Heart right ventricle (tissue), 16 donors: ENCODE measurements at regions not wholly inside any gene's neighbourhood (a gene's known extent, or its start where the extent isn't known, plus 50 kb on each side); places are given as distances from the start of the nearest gene placed in this dataset.

Source experiments
- ATAC-seq, 8 donors: fragments of 200-7000 bp; cut with Tn5 transposase; one replicate each; pipeline ENCODE4 v1.9.1; 2020; ENCODE audit warnings: mild to moderate bottlenecking in 8 of 8, moderate library complexity in 8 of 8, moderate number of reproducible peaks in 1 of 8
- DNase-seq, 2 donors: peaks; one replicate each; pipeline ENCODE4 v3.0.0-alpha.2; 2020
- H3K27ac ChIP-seq, 10 donors: fragments of 200-600 bp; sonication (generic) in 2 of 10; one replicate each; pipeline versions ENCODE4 v1.5.0 to v1.8.0; 2020 to 2022; ENCODE audit warnings: mild to moderate bottlenecking in 3 of 10
- H3K27me3 ChIP-seq, 7 donors: fragments of 200-600 bp; one replicate each; pipeline ENCODE4 v1.8.0; 2021 to 2022; ENCODE audit warnings: mild to moderate bottlenecking in 2 of 7
- H3K36me3 ChIP-seq, 9 donors: fragments of 200-600 bp; sonication (generic) in 1 of 9; one replicate each; pipeline versions ENCODE4 v1.5.0 to v1.8.0; 2020 to 2022; ENCODE audit warnings: mild to moderate bottlenecking in 2 of 9
- H3K4me1 ChIP-seq, 9 donors: fragments of 200-600 bp; sonication (generic) in 1 of 9; one replicate each; pipeline versions ENCODE4 v1.5.0 to v1.8.0; 2020 to 2022; ENCODE audit warnings: mild to moderate bottlenecking in 4 of 9
- H3K4me3 ChIP-seq, 10 donors: fragments of 200-600 bp; sonication (generic) in 2 of 10; one replicate each; pipeline versions ENCODE4 v1.5.0 to v1.8.0; 2020 to 2022; ENCODE audit warnings: mild to moderate bottlenecking in 7 of 10, moderate library complexity in 2 of 10
- H3K9me3 ChIP-seq, 11 donors: fragments of 200-600 bp in 10 of 11; sonication (generic) in 2 of 11; one replicate each; pipeline versions ENCODE4 v1.5.0 to v1.8.0; 2013 to 2022; ENCODE audit warnings: mild to moderate bottlenecking in 2 of 11, control low read depth in 1 of 11, moderate library complexity in 1 of 11
- WGBS, 2 donors: extraction: QIAGEN DNeasy Blood & Tissue Kit; methylation state at CpG; one replicate each; pipeline ENCODE4 v1.1.7; 2013; ENCODE audit warnings: inconsistent platforms in 1 of 2; 5-methylcytosine and 5-hydroxymethylcytosine counted together
- intact Hi-C, 10 donors: fragments of 100-400 bp; cut with DNase I; formaldehyde crosslinking; loops; one replicate each; pipeline versions ENCODE4 v1.11.1 to v1.14.2; 2022
- TF ChIP-seq, protein P1 (sequence below), 9 donors: fragments of 200-600 bp; sonication (generic) in 2 of 9; IDR thresholded peaks; one replicate each; pipeline versions ENCODE4 v1.5.0 to v1.8.0; 2021 to 2022; ENCODE audit warnings: antibody characterized with exemption in 9 of 9, mild to moderate bottlenecking in 5 of 9, moderate library complexity in 1 of 9
- donor health status: Arrhythmogenic right ventricular cardiomyopathy.
- donor health status: ischemic (EF 13 %, LVEDD 7.1; RV severe dilation, severe dysfunction).
- donor health status: healthy with polysubstance abuse.
- donor health status: DM: no; HTN: yes; CAD: no.
- donor health status: DM: no; HTN: no; CAD: no.
- donor health status: ischemic (EF 25% LVEDD 6.9; RV normal size, moderate dysfunction).
- donor health status: ischemic (EF 25% LVEDD 5.7; RV mildly dilated, moderate dysfunction).
- donor health status: healthy.
- donor health status: DM: yes; HTN: yes; CAD: no.
- donor health status: Ischemic cardiomyopathy.
- donor health status: ischemic (EF 35%, LVEDD 5.7; RV mildly dilated, moderate dysfunction).
- donor health status: nonischemic (EF 11% LVEDD 7.7; RV severe dilation, severe dysfunction).
- donor health status: DM: yes; HTN: yes; CAD: no.
- donor health status: PGD.
- donor health status: ischemic (EF 29% LVEDD 5.4; RV normal size, mild dysfunction).
- donor health status: nonischemic (EF 23%, LVEDD 6.1; RV moderate dilation, normal function).

DNA sequence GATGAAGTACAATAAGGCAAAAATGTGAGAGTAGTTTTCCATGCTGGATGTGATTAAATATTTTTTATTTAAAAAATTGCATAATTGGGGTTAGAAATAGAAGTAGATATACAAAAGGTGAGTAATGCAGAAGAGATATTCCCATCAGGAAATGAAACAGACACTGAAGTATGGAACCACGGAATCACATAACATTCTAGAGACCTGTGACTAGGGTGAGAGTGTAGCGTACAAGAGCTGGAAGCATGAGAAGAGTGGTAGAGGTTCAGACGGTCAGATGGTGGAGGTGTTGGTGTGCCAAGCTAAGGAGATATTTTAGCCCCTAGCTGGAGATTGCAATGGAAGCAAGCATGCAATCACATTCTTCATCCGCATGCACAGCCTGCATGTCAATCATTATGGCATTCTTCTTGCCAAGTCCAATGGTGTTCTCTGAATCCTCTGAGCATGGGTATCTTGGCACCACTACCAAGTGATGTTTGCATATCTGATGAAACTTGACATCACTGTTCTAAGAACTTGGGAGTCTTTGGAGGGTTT is 587.8 kb downstream of the PSAT1 start:
- Histone ChIP-seq H3K4me1 (no peaks in the 10 kb centered on the region), H3K4me3 (no peak overlapping the region), H3K9me3 (no peaks in the 10 kb centered on the region), H3K27me3 (no peaks in the 10 kb centered on the region), H3K27ac (no peak overlapping the region), H3K36me3 (no peaks in the 10 kb centered on the region)
- intact Hi-C loops = no loop called here
- 87 to 88% methylated on average over 4 of the region's 4 CpGs for WGBS, 2 donors
- DNase-seq (no peak), ATAC-seq (no peak)
- TF ChIP-seq, protein P1, sequence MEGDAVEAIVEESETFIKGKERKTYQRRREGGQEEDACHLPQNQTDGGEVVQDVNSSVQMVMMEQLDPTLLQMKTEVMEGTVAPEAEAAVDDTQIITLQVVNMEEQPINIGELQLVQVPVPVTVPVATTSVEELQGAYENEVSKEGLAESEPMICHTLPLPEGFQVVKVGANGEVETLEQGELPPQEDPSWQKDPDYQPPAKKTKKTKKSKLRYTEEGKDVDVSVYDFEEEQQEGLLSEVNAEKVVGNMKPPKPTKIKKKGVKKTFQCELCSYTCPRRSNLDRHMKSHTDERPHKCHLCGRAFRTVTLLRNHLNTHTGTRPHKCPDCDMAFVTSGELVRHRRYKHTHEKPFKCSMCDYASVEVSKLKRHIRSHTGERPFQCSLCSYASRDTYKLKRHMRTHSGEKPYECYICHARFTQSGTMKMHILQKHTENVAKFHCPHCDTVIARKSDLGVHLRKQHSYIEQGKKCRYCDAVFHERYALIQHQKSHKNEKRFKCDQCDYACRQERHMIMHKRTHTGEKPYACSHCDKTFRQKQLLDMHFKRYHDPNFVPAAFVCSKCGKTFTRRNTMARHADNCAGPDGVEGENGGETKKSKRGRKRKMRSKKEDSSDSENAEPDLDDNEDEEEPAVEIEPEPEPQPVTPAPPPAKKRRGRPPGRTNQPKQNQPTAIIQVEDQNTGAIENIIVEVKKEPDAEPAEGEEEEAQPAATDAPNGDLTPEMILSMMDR (IDR thresholded peaks at IDR 0.05) = no peak

DNA sequence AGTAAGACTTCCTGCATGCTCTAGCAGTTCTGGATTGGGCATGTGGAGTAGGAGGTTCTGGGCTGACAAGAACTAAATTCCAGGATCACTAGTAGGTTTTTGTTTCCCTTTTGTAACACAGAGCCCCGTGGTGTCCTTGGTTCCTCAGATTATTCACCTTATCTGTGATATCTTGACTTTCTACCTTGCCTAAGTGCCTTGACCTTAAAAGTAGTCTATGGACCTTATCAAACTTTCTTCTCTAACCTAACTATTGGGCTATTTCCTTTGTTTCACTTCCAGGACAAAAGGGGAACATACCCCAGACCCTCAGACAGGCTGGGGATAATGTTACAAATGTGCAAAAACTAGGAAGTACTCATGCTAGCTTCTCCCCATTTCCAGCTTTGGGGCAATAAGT is 595.3 kb downstream of the PSAT1 start:
- 47 to 55% methylated on average over 1 of the region's 1 CpG for WGBS, 2 donors
- intact Hi-C loops = no loop called here
- Histone ChIP-seq H3K27me3 (no peaks in the 10 kb centered on the region), H3K27ac (no peak overlapping the region), H3K4me1 (no peaks in the 10 kb centered on the region), H3K36me3 (no peaks in the 10 kb centered on the region), H3K4me3 (no peak overlapping the region), H3K9me3 (peaks cover 0 to 16% (median 0%) of the 10 kb centered on the region in 11 donors)
- ATAC-seq (no peak), DNase-seq (no peak)
- TF ChIP-seq, protein P1 (IDR thresholded peaks at IDR 0.05) = no peak

DNA sequence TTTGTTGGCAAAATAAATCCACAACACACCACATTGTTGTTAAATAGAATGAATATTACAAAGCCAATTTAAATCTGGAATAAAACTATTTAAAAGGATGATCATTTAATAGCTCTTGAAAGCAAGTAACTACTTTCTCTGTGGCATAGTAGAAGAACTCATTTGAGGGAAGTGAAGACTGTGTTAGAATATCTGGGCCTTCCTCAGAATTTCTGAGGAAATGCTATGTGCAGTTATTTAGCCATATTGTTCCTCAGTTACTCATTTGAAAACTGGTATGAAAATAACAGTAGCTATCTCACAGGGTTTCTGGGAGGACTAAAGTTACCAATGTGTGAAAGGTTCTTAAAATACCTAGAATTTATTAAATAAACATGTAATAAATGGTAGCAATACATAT is 595.8 kb downstream of the PSAT1 start:
- ATAC-seq (no peak), DNase-seq (no peak)
- no peaks in the 10 kb centered on the region for H3K4me1 ChIP-seq
- H3K9me3 ChIP-seq = peaks cover 0 to 16% (median 0%) of the 10 kb centered on the region in 11 donors
- H3K4me3 ChIP-seq = no peak overlapping the region
- intact Hi-C loops = no loop called here
- TF ChIP-seq, protein P1 (IDR thresholded peaks at IDR 0.05) = no peak
- H3K27ac ChIP-seq = no peak overlapping the region
- no peaks in the 10 kb centered on the region for H3K27me3 ChIP-seq
- H3K36me3 ChIP-seq = no peaks in the 10 kb centered on the region

DNA sequence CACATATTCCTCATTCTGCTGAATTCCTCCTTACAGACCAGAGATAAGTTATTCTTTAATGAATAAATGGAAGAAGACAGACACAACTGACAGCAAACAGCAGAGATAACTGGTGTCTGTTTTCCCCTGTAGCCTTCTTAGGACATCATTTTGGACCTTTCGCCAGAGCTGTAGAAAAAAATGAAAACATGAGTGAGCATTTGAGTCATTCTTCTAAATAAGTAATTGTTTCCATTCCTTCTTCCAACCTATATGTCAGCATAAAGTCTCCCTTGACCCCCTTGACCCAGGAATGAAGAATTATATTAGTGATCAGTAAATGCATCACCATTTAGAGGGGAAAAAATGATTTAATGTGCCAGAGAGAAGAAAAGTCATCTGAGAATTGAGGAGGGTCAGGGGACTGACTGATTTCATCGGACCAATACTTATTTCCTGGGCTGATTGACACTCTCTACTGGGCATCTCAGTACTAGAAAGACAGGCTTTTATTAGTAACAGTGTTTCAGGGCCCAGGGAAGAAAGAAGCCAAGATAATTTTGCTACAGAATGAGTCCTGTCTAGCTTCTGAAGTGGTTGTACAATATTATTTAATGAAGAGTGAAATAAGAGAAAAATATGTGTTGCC is 597.0 kb downstream of the PSAT1 start:
- no peak overlapping the region for H3K27ac ChIP-seq
- no peak overlapping the region for H3K4me3 ChIP-seq
- TF ChIP-seq, protein P1 (IDR thresholded peaks at IDR 0.05) = no peak
- no peaks in the 10 kb centered on the region for H3K36me3 ChIP-seq
- no peaks in the 10 kb centered on the region for H3K4me1 ChIP-seq
- 63 to 64% methylated on average over 2 of the region's 2 CpGs for whole genome bisulfite sequencing, 2 donors
- no peak for ATAC-seq
- H3K9me3 ChIP-seq = peaks cover 0 to 16% (median 0%) of the 10 kb centered on the region in 11 donors
- no peak for DNase-seq
- intact Hi-C loops = no loop called here
- no peaks in the 10 kb centered on the region for H3K27me3 ChIP-seq
